ENCODE measurements at regions not wholly inside any gene's neighbourhood (a gene's known extent, or its start where the extent isn't known, plus 50 kb on each side); places are given as distances from the start of the nearest gene placed in this dataset.

GRCh38 chr16:73601911-73602310 lies 554.0 kb upstream of the ZFHX3 start:
- no peak overlapping the region for H4K8ac ChIP-seq (ENCODE audit: low read depth, low read length)
- no peaks in the 10 kb centered on the region for H3K27me3 ChIP-seq (ENCODE audit: insufficient read depth, low read length)
- H3K18ac ChIP-seq (ENCODE audit: low read length) = no peak overlapping the region
- no peak overlapping the region for H2BK12ac ChIP-seq (ENCODE audit: low read length)
- H3K79me2 ChIP-seq (ENCODE audit: control insufficient read depth, insufficient read depth, low read length, poor library complexity) = no peaks in the 10 kb centered on the region
- no peak overlapping the region for H3K4ac ChIP-seq (ENCODE audit: low read depth, low read length)
- H3K4me1 ChIP-seq (ENCODE audit: control insufficient read depth in 1 of 2, insufficient read depth in 2 of 2, low read length in 2 of 2) = no peaks in the 10 kb centered on the region
- H3K9me3 ChIP-seq (ENCODE audit: insufficient read depth, low read depth, low read length) = no peaks in the 10 kb centered on the region
- no peak overlapping the region for H3K9ac ChIP-seq (ENCODE audit: low read length)
- no peak overlapping the region for H3K23ac ChIP-seq (ENCODE audit: low read length)
- no CpG with 5 or more reads among the region's 3 CpGs for WGBS (ENCODE audit: extremely low coverage, insufficient coverage, insufficient read length)
- H3K14ac ChIP-seq (ENCODE audit: low read length) = no peak overlapping the region
- no peaks in the 10 kb centered on the region for H3K36me3 ChIP-seq (ENCODE audit: control insufficient read depth in 1 of 2, insufficient read depth in 2 of 2, low read length in 2 of 2)
- no peak overlapping the region for H2BK120ac ChIP-seq (ENCODE audit: insufficient read depth, low read length, poor library complexity)
- H3K79me1 ChIP-seq (ENCODE audit: low read length) = peaks cover 11% of the 10 kb centered on the region
- H4K91ac ChIP-seq (ENCODE audit: low read depth, low read length) = no peak overlapping the region
- H2AFZ ChIP-seq (ENCODE audit: insufficient read depth, low read length, poor library complexity) = no peak overlapping the region
- no peak overlapping the region for H2AK5ac ChIP-seq (ENCODE audit: low read length)
- no peak overlapping the region for H3K4me3 ChIP-seq (ENCODE audit: low read depth, low read length)
- no peak overlapping the region for H2BK5ac ChIP-seq (ENCODE audit: low read depth, low read length, poor library complexity)
- H4K12ac ChIP-seq (ENCODE audit: low read depth, low read length) = no peak overlapping the region
- DNase-seq = no peak
- H3K4me2 ChIP-seq (ENCODE audit: low read length) = no peak overlapping the region
- H3K27ac ChIP-seq (ENCODE audit: low read depth, low read length) = no peak overlapping the region

GRCh38 chr16:73599870-73600269 lies 551.9 kb upstream of the ZFHX3 start:
- Histone ChIP-seq H3K9ac (ENCODE audit: low read length) (no peak overlapping the region), H3K36me3 (ENCODE audit: control insufficient read depth in 1 of 2, insufficient read depth in 2 of 2, low read length in 2 of 2) (no peaks in the 10 kb centered on the region), H2BK120ac (ENCODE audit: insufficient read depth, low read length, poor library complexity) (no peak overlapping the region), H3K4me1 (ENCODE audit: control insufficient read depth in 1 of 2, insufficient read depth in 2 of 2, low read length in 2 of 2) (no peaks in the 10 kb centered on the region), H4K91ac (ENCODE audit: low read depth, low read length) (no peak overlapping the region), H4K12ac (ENCODE audit: low read depth, low read length) (no peak overlapping the region), H3K79me2 (ENCODE audit: control insufficient read depth, insufficient read depth, low read length, poor library complexity) (no peaks in the 10 kb centered on the region), H2BK5ac (ENCODE audit: low read depth, low read length, poor library complexity) (no peak overlapping the region), H2AFZ (ENCODE audit: insufficient read depth, low read length, poor library complexity) (no peak overlapping the region), H2AK5ac (ENCODE audit: low read length) (no peak overlapping the region), H3K18ac (ENCODE audit: low read length) (no peak overlapping the region), H3K4me3 (ENCODE audit: low read depth, low read length) (no peak overlapping the region), H3K14ac (ENCODE audit: low read length) (no peak overlapping the region), H3K4me2 (ENCODE audit: low read length) (no peak overlapping the region), H3K27ac (ENCODE audit: low read depth, low read length) (no peak overlapping the region), H3K23ac (ENCODE audit: low read length) (no peak overlapping the region), H3K27me3 (ENCODE audit: insufficient read depth, low read length) (no peaks in the 10 kb centered on the region), H3K9me3 (ENCODE audit: insufficient read depth, low read depth, low read length) (no peaks in the 10 kb centered on the region), H2BK12ac (ENCODE audit: low read length) (no peak overlapping the region), H3K4ac (ENCODE audit: low read depth, low read length) (no peak overlapping the region), H4K8ac (ENCODE audit: low read depth, low read length) (no peak overlapping the region), H3K79me1 (ENCODE audit: low read length) (peaks cover 7% of the 10 kb centered on the region)
- no CpG with 5 or more reads among the region's 2 CpGs for WGBS (ENCODE audit: extremely low coverage, insufficient coverage, insufficient read length)
- DNase-seq = no peak

- Histone ChIP-seq H3K9me3 (ENCODE audit: insufficient read depth, low read depth, low read length) (no peaks in the 10 kb centered on the region), H3K27ac (ENCODE audit: low read depth, low read length) (no peak overlapping the region), H2BK5ac (ENCODE audit: low read depth, low read length, poor library complexity) (no peak overlapping the region), H3K79me2 (ENCODE audit: control insufficient read depth, insufficient read depth, low read length, poor library complexity) (no peaks in the 10 kb centered on the region), H3K4me3 (ENCODE audit: low read depth, low read length) (no peak overlapping the region), H3K18ac (ENCODE audit: low read length) (no peak overlapping the region), H3K36me3 (ENCODE audit: control insufficient read depth in 1 of 2, insufficient read depth in 2 of 2, low read length in 2 of 2) (no peaks in the 10 kb centered on the region), H3K4me2 (ENCODE audit: low read length) (no peak overlapping the region), H2BK120ac (ENCODE audit: insufficient read depth, low read length, poor library complexity) (no peak overlapping the region), H4K91ac (ENCODE audit: low read depth, low read length) (no peak overlapping the region), H3K4me1 (ENCODE audit: control insufficient read depth in 1 of 2, insufficient read depth in 2 of 2, low read length in 2 of 2) (no peaks in the 10 kb centered on the region), H3K79me1 (ENCODE audit: low read length) (peaks cover 3% of the 10 kb centered on the region), H3K14ac (ENCODE audit: low read length) (no peak overlapping the region), H3K9ac (ENCODE audit: low read length) (no peak overlapping the region), H3K4ac (ENCODE audit: low read depth, low read length) (no peak overlapping the region), H4K12ac (ENCODE audit: low read depth, low read length) (no peak overlapping the region), H4K8ac (ENCODE audit: low read depth, low read length) (no peak overlapping the region), H2BK12ac (ENCODE audit: low read length) (no peak overlapping the region), H2AFZ (ENCODE audit: insufficient read depth, low read length, poor library complexity) (no peak overlapping the region), H3K23ac (ENCODE audit: low read length) (no peak overlapping the region), H3K27me3 (ENCODE audit: insufficient read depth, low read length) (no peaks in the 10 kb centered on the region), H2AK5ac (ENCODE audit: low read length) (no peak overlapping the region)
- no peak for DNase-seq
- no CpG with 5 or more reads among the region's 2 CpGs for WGBS (ENCODE audit: extremely low coverage, insufficient coverage, insufficient read length)
Observed at GRCh38 chr16:73599351-73599750, 551.4 kb upstream of the ZFHX3 start.

GRCh38 chr16:73584157-73584556 lies 536.2 kb upstream of the ZFHX3 start:
- H3K79me2 ChIP-seq (ENCODE audit: control insufficient read depth, insufficient read depth, low read length, poor library complexity) = no peaks in the 10 kb centered on the region
- no peaks in the 10 kb centered on the region for H3K79me1 ChIP-seq (ENCODE audit: low read length)
- no peak overlapping the region for H3K9ac ChIP-seq (ENCODE audit: low read length)
- no peak overlapping the region for H3K18ac ChIP-seq (ENCODE audit: low read length)
- no peak overlapping the region for H4K12ac ChIP-seq (ENCODE audit: low read depth, low read length)
- no peak overlapping the region for H3K4ac ChIP-seq (ENCODE audit: low read depth, low read length)
- no peak overlapping the region for H2BK5ac ChIP-seq (ENCODE audit: low read depth, low read length, poor library complexity)
- H3K4me1 ChIP-seq (ENCODE audit: control insufficient read depth in 1 of 2, insufficient read depth in 2 of 2, low read length in 2 of 2) = no peaks in the 10 kb centered on the region
- no peaks in the 10 kb centered on the region for H3K27me3 ChIP-seq (ENCODE audit: insufficient read depth, low read length)
- no peak overlapping the region for H3K4me3 ChIP-seq (ENCODE audit: low read depth, low read length)
- no peak overlapping the region for H2BK12ac ChIP-seq (ENCODE audit: low read length)
- no peak overlapping the region for H2AFZ ChIP-seq (ENCODE audit: insufficient read depth, low read length, poor library complexity)
- no peak overlapping the region for H3K4me2 ChIP-seq (ENCODE audit: low read length)
- H3K9me3 ChIP-seq (ENCODE audit: insufficient read depth, low read depth, low read length) = no peaks in the 10 kb centered on the region
- no peak overlapping the region for H2AK5ac ChIP-seq (ENCODE audit: low read length)
- H2BK120ac ChIP-seq (ENCODE audit: insufficient read depth, low read length, poor library complexity) = no peak overlapping the region
- no peaks in the 10 kb centered on the region for H3K36me3 ChIP-seq (ENCODE audit: control insufficient read depth in 1 of 2, insufficient read depth in 2 of 2, low read length in 2 of 2)
- no peak for DNase-seq
- H3K23ac ChIP-seq (ENCODE audit: low read length) = no peak overlapping the region
- H4K91ac ChIP-seq (ENCODE audit: low read depth, low read length) = no peak overlapping the region
- H4K8ac ChIP-seq (ENCODE audit: low read depth, low read length) = no peak overlapping the region
- H3K14ac ChIP-seq (ENCODE audit: low read length) = no peak overlapping the region
- H3K27ac ChIP-seq (ENCODE audit: low read depth, low read length) = no peak overlapping the region
- no CpG with 5 or more reads among the region's 1 CpG for WGBS (ENCODE audit: extremely low coverage, insufficient coverage, insufficient read length)
